ENCODE measurements at regions not wholly inside any gene's neighbourhood (a gene's known extent, or its start where the extent isn't known, plus 50 kb on each side); places are given as distances from the start of the nearest gene placed in this dataset.

- Mint-ChIP-seq H3K4me1 (peaks cover 3% of the 10 kb centered on the region), H3K4me3 (no peak overlapping the region), H3K9me3 (peaks cover 4% of the 10 kb centered on the region), H3K36me3 (no peaks in the 10 kb centered on the region), H3K27ac (no peak overlapping the region), H3K27me3 (ENCODE audit: low read depth) (no peaks in the 10 kb centered on the region)
- TF ChIP-seq CTCF (IDR thresholded peaks at IDR 0.05; ENCODE audit: unreplicated experiment), result no peak
- no peak for DNase-seq (ENCODE audit: low spot score in 2 of 2, unreplicated experiment in 2 of 2)
These were observed 107.1 kb upstream of the TCF4 start for GRCh38 chr18:55695091-55695490.

- H3K4me3 Mint-ChIP-seq, result no peak overlapping the region
- H3K27ac Mint-ChIP-seq, result no peak overlapping the region
- H3K4me1 Mint-ChIP-seq, result peaks cover under 1% of the 10 kb centered on the region
- no peak for DNase-seq (ENCODE audit: low spot score in 2 of 2, unreplicated experiment in 2 of 2)
- no peaks in the 10 kb centered on the region for H3K27me3 Mint-ChIP-seq (ENCODE audit: low read depth)
- H3K36me3 Mint-ChIP-seq, result no peaks in the 10 kb centered on the region
- TF ChIP-seq CTCF (IDR thresholded peaks at IDR 0.05; ENCODE audit: unreplicated experiment), result no peak
- peaks cover 4% of the 10 kb centered on the region for H3K9me3 Mint-ChIP-seq
These were observed 106.3 kb upstream of the TCF4 start for GRCh38 chr18:55694291-55694690.

DNA sequence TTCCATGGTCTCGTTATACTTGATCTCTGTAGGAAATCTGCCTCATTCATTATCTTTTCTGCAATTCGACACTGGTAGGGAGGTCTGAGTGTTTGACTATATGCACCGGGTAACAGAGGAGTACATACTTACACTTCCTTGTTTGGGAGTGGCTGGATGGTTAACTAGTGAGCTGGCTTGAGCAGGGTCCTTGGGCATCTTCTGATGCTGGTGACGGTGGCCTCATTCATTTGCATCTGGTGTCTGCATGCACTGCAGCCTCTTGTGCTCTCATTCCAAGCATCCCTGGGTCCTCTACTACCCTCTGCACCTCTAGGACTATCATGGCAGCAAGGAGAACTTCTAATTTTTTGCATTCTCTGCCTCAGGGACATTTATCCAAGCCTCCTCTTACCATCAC is 100.0 kb upstream of the TCF4 start:
- H3K27ac Mint-ChIP-seq, result no peak overlapping the region
- peaks cover 7% of the 10 kb centered on the region for H3K4me1 Mint-ChIP-seq
- no peak for TF ChIP-seq CTCF (IDR thresholded peaks at IDR 0.05; ENCODE audit: unreplicated experiment)
- H3K4me3 Mint-ChIP-seq, result no peak overlapping the region
- peaks cover 2% of the 10 kb centered on the region for H3K9me3 Mint-ChIP-seq
- DNase-seq (ENCODE audit: low spot score in 2 of 2, unreplicated experiment in 2 of 2), result no peak
- H3K36me3 Mint-ChIP-seq, result no peaks in the 10 kb centered on the region
- H3K27me3 Mint-ChIP-seq (ENCODE audit: low read depth), result no peaks in the 10 kb centered on the region

GRCh38 chr18:55687106-55687505 is 99.1 kb upstream of the TCF4 start:
- no peak overlapping the region for H3K27ac Mint-ChIP-seq
- no peak for TF ChIP-seq CTCF (IDR thresholded peaks at IDR 0.05; ENCODE audit: unreplicated experiment)
- H3K4me3 Mint-ChIP-seq, result no peak overlapping the region
- DNase-seq (ENCODE audit: low spot score in 2 of 2, unreplicated experiment in 2 of 2), result no peak
- peaks cover 7% of the 10 kb centered on the region for H3K4me1 Mint-ChIP-seq
- no peaks in the 10 kb centered on the region for H3K9me3 Mint-ChIP-seq
- H3K36me3 Mint-ChIP-seq, result no peaks in the 10 kb centered on the region
- no peaks in the 10 kb centered on the region for H3K27me3 Mint-ChIP-seq (ENCODE audit: low read depth)

DNA sequence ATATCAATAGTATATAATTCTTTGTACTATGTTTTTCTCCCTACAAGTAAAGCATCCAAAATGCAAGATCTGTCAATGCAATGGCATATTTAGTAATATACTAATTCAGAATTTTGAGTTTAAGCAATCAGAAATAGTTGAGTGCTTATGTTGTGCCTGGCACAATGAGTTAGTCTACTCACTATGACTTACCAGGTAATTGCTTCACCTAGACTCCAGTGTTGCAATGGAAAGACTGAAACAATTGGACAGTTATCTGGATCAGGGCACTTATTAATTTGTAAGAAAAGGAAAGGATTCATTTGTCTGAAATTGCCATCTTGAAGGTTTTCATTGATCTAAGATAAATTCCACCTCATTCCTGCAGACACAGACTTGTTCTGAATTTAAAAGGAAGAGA is 97.6 kb upstream of the TCF4 start:
- peaks cover 7% of the 10 kb centered on the region for H3K4me1 Mint-ChIP-seq
- H3K27ac Mint-ChIP-seq, result no peak overlapping the region
- no peak overlapping the region for H3K4me3 Mint-ChIP-seq
- H3K27me3 Mint-ChIP-seq (ENCODE audit: low read depth), result no peaks in the 10 kb centered on the region
- H3K36me3 Mint-ChIP-seq, result no peaks in the 10 kb centered on the region
- no peak for DNase-seq (ENCODE audit: low spot score in 2 of 2, unreplicated experiment in 2 of 2)
- no peak for TF ChIP-seq CTCF (IDR thresholded peaks at IDR 0.05; ENCODE audit: unreplicated experiment)
- no peaks in the 10 kb centered on the region for H3K9me3 Mint-ChIP-seq
